C4-2B (cell line): ENCODE measurements at regions not wholly inside any gene's neighbourhood (a gene's known extent, or its start where the extent isn't known, plus 50 kb on each side); places are given as distances from the start of the nearest gene placed in this dataset.

Experiments
- ZFX ChIP-seq: fragments of 450-650 bp; IDR thresholded peaks from 2 replicates; pipeline ENCODE4 v1.6.1; 2017
- TF ChIP-seq, protein P1 (sequence below): fragments of 450-650 bp; conservative IDR thresholded peaks from 2 replicates; pipeline ENCODE4 v1.5.1; 2017; ENCODE audit warnings: mild to moderate bottlenecking

GRCh38 chr4:79082997-79083396 lies 143.8 kb upstream of the PAQR3 start:
- TF ChIP-seq, protein P1, sequence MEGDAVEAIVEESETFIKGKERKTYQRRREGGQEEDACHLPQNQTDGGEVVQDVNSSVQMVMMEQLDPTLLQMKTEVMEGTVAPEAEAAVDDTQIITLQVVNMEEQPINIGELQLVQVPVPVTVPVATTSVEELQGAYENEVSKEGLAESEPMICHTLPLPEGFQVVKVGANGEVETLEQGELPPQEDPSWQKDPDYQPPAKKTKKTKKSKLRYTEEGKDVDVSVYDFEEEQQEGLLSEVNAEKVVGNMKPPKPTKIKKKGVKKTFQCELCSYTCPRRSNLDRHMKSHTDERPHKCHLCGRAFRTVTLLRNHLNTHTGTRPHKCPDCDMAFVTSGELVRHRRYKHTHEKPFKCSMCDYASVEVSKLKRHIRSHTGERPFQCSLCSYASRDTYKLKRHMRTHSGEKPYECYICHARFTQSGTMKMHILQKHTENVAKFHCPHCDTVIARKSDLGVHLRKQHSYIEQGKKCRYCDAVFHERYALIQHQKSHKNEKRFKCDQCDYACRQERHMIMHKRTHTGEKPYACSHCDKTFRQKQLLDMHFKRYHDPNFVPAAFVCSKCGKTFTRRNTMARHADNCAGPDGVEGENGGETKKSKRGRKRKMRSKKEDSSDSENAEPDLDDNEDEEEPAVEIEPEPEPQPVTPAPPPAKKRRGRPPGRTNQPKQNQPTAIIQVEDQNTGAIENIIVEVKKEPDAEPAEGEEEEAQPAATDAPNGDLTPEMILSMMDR: no peak
- TF ChIP-seq ZFX: no peak
